ENCODE measurements at regions not wholly inside any gene's neighbourhood (a gene's known extent, or its start where the extent isn't known, plus 50 kb on each side); places are given as distances from the start of the nearest gene placed in this dataset.

GRCh38 chr9:117825609-117826347 is 121.6 kb downstream of the TLR4 start:
- TF ChIP-seq POLR2A (IDR thresholded peaks at IDR 0.05; ENCODE audit: low read depth) (no peak), EP300 (IDR thresholded peaks at IDR 0.05) (no peak), CTCF (IDR thresholded peaks at IDR 0.05) (no peak)

Data from esophagus muscularis mucosa (tissue), 4 donors.